ENCODE measurements at regions not wholly inside any gene's neighbourhood (a gene's known extent, or its start where the extent isn't known, plus 50 kb on each side); places are given as distances from the start of the nearest gene placed in this dataset.
"Not testable (repeated sequence)": the region's sequence is repeated elsewhere in the genome, so short reads cannot be mapped to it uniquely, and the experiment has no call there.

DNA sequence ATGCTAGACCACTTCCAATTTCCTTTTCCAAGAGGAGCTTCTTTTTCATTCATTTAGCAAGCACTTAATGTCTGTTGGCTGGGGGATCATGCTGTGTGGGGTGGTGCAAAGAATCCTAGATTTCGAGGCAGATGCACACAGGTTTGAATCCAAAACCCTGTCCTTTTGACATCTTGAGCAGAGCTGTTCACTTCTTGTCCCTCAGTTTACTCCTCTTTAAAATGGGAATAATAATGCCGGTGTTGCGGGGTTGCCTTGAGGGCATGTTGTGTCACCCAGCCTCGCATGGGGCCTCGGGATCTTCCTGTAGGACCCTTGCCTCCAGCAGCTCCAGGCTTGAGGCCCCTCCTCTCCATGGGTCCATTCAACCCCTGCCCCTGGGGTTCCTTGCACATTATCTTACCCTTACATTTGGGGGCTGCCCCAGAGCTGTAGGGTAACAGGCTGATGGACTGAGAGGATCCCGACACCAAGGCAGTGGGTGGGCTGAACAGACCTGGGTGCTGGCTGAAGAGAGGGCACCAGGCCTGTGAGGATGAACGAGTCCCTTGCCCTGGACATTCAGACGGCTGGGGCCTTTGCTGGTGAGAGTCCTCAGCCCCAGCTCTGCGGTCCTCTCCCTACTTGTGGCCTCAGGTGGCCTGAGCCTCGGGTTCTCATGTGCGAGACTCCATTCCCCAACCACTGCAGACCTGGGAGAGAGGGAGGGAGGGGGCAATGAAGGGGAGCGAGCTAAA, 145.8 kb downstream of the BARX1 start:
- no peak for DNase-seq

GRCh38 chr9:93808115-93809029, 146.8 kb downstream of the BARX1 start:
- DNase-seq, result no peak

DNA sequence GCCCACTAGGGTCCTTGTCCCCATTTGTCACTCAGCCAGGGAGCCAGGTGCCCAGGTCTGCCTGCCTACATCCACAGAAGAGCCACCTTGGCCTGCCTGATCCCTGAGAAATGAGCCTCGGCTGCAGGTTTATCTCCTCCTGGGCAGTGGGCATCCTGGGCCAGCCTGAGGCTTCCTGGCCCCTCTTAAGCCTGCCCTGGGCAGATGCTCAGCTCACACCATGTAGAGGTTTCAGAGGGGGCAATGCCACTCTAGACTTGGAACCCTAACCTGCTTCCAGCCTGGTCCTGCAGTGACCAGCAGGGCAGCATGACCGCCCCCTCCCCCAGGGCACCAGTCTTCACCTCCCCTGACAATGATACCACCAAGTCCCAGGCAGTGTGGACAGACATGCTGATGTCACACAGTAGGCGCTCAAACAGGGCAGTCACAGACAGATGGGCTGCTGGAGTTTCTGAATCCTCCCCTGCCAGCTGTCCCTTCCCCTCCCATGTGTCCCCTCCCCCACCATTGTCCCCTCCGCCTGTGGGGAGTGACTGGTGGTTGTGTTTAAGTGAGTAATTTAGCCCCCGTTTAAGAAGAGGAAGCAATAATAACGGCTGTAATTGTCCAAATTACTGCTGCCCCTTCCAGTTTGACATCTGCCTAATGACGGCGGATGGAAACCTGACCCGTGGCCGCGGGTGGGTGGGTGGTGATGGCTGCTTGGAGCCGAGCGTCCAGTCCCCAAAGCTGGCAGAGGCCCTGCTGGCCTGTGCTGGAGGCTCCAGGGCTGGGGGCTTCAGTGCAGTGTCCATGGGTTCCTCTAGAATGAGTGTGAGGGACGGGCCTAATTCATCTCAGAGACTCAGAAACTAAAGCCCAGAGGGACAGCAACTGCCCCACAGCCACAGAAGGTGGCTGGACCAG, 147.7 kb downstream of the BARX1 start:
- DNase-seq, result peak; percentile 71

DNA sequence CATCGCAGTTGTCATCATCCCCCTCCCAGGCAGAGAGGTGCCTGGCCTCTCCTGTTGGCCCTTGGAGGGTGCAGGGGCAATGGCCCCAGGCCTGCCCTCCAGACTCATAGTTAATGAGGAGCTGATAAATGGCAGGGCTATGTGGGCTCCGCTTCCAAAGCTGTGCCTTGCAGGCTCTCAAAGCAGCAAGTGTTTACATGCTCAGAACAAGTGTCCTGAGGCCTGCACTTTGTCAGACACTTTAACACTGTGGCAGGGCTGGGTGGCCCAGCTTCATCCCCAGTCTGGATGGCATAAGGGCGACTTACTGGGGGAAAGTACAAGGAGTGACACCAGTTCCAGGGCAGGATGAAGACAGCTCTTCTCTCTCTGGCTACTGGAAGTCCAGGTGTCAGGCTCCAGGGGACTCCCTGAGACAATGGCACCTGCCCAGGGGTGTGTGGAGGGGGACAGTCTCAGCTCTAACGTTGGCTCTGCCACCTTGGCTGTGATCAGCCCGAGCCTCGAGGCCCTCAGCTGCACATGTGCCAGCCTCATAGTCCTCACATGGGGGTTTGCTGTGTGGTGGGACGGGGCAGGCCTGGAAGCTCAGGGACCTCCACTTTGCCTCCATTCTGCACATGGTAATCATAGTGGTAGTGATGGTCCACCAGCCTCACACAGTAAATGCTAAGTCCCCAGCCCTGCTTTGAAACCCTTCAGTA, 153.4 kb downstream of the BARX1 start:
- no peak for DNase-seq

DNA sequence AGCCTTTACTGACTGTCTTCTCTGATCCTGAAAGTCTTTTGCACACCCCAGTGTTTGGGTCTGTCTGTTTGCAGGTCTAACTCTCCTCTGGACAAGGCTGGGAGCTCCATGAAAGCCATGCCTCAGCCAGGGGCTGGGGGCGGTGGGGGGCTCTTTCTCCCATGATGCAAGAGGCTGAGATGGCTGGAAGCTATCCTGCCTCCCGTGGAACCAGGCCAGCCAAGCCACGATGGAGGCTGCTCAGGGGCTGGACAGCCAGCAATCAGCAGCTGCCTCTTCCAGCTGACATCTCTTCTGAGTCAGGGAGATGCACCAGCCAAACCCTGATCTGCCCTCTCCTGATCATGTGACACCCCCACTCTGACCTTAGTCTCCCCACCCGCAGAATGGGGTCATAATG, 154.0 kb downstream of the BARX1 start:
- DNase-seq, result no peak

DNA sequence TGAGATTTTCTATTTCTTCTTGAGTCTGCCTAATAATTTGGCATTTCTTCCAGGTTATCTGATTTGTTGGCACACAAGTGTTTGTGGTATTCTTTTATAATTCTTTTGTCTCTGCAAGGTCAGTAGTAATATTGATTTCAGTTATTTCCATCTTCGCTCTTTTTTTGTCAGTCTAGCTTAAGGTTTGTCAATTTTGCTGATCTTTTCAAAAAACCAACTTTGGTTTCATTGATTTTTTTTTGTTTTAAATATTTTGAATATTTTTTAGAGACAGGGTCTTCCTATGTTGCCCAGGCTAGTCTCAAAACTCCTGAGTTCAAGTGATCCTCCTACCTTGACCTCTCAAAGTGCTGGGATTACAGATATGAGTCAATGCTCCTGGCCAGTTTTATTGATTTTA, 162.8 kb downstream of the BARX1 start:
- no peak for DNase-seq

- no peak for DNase-seq
Observed at GRCh38 chr9:93786204-93786603, 169.0 kb downstream of the BARX1 start.

DNA sequence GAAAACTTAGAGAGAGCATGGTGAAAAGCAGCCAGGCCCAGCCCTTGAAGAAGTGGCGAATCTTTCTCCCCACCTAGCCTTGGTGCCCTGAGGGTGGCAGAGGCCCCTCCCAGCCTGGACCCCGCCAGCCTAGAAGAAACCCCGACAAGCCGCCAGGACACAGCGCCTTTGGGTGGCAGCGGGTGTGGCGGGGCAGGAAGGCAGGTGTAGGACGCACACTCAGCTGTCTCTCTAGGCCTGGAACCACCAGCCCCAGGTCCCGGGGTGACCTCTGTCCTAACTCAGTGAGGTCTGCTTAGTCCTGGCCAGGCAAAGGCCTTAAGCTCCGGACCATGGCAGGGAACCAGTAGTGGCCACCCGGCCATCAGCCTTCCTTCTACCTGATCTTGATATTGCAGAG, 178.3 kb downstream of the BARX1 start:
- DNase-seq, result no peak

DNA sequence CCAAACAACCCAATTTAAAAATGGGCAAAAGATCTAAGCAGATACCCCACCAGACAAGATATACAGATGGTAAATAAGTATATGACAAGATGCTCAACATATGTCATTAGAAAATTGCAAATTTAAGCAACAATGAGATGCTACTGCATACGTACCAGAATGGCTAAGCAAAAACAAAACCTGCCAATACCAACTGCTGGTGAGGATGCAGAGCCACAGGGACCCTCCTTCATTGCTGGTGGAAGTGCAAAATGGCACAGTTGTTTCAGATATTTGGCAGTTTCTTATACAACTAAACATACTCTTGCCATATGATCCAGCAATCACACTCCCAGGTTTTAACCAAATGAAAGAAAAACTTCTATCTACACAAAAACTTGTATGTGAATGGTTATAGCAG, 178.9 kb downstream of the BARX1 start:
- DNase-seq, result no peak

DNA sequence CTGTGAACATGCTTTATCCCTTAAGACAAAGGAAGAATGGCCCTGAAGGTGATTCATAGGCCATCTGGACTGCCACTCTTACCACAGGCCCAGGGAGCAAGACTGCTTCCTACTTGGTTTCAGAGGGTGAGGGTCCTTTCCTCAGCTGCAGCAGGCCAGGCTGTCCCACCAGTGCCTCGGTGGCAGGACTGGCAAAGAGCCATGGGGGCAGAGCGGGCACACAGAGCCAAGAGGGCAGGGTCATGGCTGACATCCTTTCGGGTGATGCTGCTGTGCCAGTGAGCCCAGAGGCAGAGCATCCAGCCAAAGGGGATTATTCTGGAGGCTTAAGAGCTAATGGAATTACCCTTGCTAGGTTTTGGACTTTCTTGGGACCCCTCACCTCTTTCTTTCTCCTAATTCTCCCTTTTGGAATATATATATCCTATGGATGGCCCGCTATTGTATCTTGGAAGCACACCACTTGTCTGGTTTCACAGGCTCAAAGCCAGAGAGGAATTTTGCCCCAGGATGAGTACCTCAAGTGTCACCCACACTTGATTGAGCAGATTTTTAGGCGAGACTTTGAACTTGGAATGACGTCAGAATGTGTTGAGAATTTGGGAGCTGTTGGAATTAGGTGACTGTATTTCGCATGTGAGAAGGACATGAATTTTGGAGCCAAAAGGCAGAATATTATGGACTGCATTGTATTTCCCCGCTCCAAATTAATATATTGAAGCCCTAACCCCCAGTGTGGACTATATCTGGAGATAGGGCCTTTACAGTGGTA, 180.6 kb downstream of the BARX1 start:
- no peak for DNase-seq

DNA sequence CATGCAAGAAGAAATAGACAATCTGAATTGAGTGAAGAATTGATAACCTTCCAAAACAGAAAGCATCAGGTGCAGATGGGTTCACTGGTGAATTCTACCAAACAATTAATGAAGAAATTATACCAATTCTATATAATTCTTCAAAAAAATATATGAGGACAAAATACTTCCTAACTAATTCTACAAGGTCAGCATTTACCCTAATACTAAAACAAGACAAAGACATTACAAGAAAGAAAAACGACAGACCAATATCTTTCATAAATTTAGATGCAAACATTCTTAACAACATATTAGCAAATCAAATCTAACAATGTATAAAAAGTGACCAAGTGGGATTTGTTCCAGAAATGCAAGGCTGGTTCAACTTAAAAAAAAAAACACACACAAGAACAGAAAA, 183.9 kb downstream of the BARX1 start:
- DNase-seq, result no peak

DNA sequence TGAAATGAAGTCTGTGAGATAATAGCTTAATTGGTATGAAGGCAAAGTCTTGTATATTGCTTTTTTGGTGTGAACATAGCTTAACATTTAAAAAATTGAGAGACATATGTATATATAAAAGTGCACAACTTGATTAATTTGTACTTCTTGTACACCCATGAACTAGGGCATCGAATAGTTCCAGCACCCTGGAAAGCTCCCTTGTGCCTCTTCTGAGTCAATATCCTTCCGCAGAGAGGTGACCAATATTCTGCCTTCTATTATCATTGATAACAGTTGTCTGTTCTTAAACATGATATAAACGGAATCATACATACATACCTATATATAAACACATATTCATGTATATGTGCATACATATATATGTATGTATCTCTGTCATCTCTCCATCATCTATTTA, 185.4 kb downstream of the PHF2 start:
- DNase-seq, result no peak

GRCh38 chr9:93750045-93750444, 173.7 kb downstream of the PHF2 start:
- no peak for DNase-seq

DNA sequence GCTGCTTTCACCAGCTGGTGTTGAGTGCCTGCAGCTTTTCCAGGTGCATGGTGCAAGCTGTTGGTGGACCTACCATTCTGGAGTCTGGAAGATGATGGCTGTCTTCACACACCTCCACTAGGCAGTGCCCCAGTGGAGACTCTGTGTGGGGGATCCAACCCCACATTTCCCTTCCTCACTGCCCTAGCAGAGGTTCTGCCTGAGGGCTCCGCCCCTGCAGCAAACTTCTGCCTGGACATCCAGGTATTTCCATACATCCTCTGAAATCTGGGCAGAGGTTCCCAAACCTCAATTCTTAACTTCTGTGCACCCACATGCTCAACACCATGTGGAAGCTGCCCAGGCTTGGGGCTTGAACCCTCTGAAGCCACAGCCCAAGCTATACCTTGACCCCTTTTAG, 172.4 kb downstream of the PHF2 start:
- not testable (repeated sequence) for DNase-seq

GRCh38 chr9:93731963-93732362, 155.6 kb downstream of the PHF2 start:
- no peak for DNase-seq

DNA sequence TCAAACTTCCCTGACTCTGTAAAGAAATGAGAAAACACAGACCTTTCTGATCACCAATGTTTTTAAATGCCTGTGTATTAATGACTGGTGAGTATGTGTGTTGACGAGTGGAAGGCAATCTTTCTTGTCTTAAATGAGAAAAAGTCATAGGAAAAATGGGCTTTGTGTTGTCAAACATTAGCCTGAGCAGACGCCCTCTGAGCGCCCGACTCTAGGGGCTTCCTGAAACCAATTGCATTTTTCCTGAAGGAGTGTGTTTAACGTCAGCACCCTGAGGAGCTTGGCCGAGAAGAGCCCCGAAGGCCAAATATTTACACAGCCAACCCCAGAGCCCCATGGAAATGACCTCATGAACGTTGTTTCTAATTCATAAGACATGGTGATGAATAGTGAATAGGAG, 154.3 kb downstream of the PHF2 start:
- no peak for DNase-seq

DNA sequence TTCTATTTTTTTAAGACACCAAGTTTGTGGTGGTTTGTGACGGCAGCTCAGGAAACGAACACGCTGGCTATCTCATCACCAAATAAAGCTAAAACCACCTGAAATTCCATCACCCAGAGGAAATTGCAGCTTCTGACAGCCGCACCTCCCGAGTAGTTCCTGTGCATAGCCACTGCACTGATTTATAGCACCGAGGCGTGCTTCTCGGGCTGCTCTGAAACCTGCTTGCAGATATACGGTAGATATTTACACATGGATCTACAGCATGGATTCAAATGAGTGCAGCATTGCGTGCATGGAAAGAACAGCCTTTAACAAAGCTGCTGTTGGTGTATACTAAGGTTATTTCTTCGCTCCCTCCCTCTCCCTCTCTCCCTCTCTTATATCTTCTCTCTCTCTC, 153.8 kb downstream of the PHF2 start:
- no peak for DNase-seq

Measured in NCI-H524 treated with DMSO at 0.1 percent for 48 hours (cell line).